Left renal cortex interstitium (tissue), 4 donors: ENCODE measurements at regions not wholly inside any gene's neighbourhood (a gene's known extent, or its start where the extent isn't known, plus 50 kb on each side); places are given as distances from the start of the nearest gene placed in this dataset.
"Not testable (repeated sequence)": the region's sequence is repeated elsewhere in the genome, so short reads cannot be mapped to it uniquely, and the experiment has no call there.

Source experiments
- DNase-seq, 4 donors: peaks; one replicate each; pipeline ENCODE4 v3.0.0-alpha.2; 2013; ENCODE audit warnings: low read depth in 4 of 4, low spot score in 2 of 4, missing footprints in 1 of 4

DNA sequence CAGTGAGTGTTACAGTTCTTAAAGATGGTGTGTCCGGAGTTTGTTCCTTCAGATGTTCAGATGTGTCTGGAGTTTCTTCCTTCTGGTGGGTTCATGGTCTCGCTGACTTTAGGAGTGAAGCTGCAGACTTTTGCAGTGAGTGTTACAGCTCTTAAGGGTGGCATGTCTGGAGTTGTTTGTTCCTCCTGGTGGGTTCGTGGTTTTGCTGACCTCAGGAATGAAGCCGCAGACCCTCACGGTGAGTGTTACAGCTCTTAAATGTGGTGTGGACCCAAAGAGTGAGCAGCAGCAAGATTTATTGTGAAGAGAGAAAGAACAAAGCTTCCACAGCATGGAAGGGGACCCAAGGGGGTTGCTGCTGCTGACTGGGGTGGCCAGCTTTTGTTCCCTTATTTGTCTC, 159.6 kb downstream of the POLR1F start:
- not testable (repeated sequence) for DNase-seq

DNA sequence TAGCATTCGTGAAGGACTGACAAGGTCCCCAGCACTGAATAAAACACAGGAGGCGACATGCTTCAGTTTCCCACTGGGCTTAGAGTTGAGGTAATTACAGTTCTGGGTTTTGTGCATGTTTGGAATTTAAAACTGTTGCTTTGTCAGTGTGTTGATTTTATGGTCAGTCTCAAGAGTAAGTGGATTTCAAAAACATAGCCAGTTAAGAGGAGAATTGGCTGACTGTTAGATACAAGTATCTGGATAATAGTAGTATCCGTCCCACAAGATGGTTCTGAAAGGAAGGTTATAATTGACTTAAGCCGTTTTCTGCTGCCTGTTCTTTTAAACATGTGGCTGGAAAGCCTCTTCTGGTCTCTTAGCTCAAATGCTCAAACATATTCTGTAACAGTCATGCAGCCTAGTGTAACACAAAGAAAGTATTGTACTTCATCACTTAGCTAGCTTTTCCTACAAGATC, 170.9 kb downstream of the POLR1F start:
- no peak for DNase-seq

DNA sequence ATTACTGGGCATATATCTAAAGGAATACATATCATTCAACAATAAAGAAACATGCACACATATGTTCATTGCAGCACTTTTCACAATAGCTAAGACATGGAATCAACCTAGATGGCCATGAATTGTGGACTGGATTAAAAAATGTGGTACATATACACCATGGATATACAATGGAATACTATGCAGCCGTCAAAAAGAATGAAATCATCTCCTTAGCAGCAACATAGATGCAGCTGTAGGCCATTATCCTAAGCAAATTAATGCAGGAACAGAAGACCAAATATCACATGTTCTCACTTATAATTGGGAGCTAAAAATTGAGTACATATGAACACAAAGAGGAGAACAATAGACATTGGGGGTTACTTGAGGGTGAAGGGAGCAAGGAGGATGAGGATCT, 175.6 kb downstream of the POLR1F start:
- no peak for DNase-seq

DNA sequence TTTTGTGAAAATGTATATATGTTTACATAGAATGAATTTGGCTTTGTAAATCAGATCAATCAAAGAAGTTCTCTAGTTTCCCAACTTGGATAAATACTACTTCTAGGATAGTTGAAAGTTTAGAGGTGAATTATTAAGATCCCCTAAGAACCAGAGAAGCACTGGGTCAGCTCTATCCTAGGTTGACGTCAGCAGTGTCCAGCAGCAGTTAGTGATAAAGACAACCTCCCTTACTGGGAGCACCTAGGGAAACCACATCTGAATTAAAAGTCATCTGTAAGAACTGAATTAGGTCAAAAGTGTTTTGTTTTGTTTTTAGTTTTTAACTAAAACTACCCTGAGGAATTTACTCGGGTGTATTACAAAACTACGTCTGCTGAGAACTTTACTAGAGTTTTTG, 178.0 kb downstream of the POLR1F start:
- DNase-seq = no peak

DNA sequence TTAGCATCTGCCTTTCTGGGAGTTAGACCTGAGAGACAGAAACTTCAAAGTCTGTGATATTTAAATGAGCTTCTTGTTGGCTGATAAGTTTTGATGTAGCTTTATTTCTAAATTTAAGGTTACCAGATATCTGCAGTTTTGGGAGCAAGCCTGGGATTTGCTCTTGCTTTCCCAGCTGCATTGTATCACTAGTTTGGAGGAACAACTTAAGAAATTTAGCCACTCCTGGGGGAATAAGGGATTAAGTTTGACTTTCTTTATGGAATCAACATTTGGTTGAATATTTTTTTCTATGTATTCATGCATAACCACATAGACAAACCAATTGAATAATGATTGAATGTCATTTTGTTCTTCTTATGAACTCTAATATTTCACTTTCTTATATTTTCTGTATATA, 178.6 kb downstream of the POLR1F start:
- DNase-seq = no peak

DNA sequence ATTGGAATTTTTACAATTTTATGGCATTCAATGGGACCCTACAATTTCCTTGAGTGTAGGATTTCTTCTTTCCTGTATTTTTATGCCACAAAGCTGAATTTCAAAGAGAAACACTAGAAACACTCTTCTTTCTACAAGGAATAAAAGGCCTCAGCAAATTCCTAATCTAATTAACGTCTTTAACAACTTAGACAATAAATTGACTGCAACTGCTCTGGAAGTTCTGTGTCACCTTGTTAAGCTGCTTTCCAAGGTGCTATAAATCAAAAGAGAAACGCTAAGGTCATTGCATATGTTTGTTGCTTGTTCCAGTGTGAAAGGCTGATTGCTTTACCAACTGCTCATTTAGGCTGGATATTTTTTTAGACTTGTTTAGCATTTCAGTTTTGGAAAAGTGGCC, 182.2 kb downstream of the POLR1F start:
- DNase-seq = no peak

DNA sequence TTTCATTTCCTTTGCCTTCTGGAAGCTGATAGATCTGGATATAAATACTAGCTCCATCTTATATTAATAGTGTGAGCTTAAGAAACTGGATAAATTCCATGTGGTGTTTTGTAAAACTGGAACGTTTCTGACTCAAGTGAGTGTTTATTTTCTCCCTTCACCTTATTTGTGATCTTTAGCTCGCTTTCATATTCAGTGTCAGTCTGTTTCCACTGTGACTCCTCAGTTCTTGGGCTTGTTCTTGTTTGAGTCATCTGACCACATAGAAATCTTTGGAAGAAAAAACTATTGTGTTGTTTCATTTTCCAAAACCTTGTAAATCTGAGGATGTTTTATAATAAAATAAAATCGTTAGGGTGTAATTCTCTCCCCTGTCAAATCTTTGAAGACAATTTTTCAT, 186.4 kb downstream of the POLR1F start:
- DNase-seq = no peak

DNA sequence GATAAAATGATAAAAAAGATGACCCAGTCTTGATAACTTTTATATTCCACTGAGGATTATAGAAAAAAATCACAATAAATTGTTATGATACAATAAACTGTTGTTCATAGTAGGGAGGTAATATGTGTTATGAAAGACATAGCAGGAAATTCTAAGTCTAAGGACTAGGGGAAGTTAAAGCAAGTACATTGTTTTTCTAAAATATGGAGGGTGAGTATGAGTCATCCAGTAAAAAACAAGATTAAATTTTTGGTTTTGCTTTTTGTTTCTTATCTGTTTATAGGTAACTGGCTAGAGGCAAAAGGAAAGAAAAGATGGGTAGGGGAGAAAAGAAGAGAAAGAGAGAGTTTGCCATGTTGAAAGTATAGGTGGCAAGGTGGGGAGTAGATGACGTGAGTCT, 188.4 kb downstream of the POLR1F start:
- DNase-seq = no peak

DNA sequence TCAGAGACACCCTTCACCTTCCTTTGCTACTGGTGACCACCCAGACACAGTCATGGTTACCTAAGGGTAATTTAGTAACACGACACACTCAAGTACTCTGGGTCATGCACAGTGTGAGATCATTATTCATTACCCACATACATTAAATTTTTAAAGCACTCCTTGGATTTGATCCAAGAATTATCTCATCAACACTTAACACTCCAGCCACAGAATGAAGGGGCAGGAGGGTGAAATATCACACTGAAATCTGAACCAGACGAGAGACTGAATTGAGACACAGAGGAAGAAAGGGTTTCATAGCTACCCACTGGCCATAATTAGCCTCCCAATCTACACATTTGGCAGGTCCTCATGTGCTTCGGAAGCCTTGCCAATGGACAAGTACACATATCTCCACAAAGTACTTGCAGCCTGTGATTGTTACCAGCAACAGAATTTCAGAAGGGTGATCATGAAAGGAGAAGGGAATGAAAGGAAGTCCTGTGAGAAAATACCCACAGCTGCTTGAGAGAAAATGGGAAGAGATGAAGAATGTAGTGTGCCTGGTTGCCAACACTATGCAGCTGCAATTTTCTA, 189.3 kb downstream of the POLR1F start:
- DNase-seq = no peak

DNA sequence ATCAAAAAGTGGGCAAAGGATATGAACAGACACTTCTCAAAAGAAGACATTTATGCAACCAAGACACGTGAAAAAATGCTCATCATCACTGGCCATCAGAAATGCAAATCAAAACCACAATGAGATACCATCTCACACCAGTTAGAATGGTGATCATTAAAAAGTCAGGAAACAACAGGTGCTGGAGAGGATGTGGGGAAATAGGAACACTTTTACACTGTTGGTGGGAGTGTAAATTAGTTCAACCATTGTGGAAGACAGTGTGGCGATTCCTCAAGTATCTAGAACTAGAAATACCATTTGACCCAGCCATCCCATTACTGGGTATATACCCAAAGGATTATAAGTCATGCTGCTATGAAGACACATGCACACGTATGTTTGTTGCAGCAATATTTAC, 191.3 kb downstream of the POLR1F start:
- DNase-seq = not testable (repeated sequence)

DNA sequence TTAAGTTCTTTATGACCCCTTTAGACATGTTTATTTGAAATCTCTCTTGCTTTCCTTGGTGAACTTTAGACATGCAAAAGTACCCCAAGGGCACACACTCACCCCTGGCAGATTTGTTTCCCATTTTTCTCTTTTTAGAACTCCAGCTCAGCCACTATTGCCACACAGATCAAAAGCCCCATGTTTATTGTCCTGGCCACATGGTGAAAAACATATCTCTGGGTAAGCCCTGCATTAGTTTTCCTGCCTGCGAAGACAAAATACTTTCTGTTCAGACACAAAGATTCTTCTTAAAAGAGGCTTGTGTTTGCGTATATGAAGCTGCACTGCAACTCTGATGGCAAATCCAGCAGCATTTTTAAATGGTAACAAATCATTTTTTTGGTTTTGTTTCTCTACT, 200.0 kb downstream of the POLR1F start:
- DNase-seq = no peak

DNA sequence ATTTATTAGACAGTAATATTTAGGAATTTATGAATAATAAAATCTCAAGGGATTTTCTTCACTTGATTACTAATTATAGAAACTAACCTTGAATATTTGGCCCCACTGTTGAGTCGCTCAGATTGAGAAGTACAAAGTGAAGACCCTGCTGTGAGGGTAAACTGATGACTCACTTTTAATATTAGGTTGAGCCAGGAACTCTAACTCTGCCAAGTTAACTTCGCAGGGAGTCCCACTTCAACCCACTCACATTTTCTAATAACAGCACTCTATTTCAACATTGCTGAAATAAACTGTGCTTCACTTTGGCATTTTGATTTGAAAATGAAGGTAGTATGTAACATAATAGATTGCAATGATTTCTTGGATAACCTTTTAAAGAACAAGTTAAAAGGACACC, 200.7 kb downstream of the POLR1F start:
- DNase-seq = no peak

DNA sequence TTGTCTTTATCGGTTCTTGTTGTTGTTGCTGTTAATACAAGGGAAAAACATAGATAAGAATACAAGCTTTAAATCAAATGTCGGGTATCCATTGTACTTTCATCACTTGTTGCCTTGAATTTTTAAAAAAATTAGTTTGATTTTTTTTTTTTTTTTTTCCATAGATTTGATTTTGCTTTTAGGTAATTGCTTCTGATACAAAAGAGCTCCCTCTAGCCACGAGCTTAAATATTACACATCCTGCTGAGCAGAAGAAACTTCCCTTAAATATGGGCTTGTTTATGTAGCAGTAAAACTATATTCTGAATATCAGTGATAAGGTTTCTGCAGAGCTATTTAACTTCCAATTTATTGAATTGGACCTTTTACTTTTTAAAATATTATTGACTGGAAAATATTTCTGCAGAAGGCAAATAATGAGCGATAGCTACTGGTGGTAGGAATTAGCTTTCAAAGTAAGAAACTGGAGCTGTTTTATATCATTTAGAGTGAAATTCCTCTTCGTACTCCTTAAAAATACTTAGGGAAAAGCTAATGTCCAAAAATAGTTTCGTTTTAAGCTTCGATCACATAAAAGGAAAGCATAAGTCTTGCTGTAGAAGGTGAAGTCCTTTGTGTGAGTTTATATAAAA, 216.9 kb downstream of the POLR1F start:
- peak in 1 of 4 donors; percentile 7 for DNase-seq

DNA sequence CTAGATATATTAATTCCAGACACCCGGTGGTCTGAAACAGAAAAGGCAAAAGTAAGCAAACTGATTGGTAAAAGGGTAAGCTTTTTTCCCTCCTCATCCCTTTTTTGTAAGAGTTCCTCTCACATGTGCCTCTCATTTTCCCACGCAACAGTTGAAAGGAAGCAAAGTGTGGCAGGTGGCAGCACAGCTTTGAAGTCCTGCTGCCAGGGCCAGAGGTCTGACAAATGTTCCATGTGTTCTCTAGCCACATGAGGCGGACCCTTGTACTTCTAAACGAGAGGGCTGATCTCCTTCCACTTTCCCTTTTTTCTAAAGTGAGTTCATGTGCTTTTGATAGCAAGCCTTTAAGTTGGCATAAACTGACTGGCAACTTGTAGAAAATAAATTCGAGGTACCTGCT, 217.5 kb downstream of the POLR1F start:
- no peak for DNase-seq

DNA sequence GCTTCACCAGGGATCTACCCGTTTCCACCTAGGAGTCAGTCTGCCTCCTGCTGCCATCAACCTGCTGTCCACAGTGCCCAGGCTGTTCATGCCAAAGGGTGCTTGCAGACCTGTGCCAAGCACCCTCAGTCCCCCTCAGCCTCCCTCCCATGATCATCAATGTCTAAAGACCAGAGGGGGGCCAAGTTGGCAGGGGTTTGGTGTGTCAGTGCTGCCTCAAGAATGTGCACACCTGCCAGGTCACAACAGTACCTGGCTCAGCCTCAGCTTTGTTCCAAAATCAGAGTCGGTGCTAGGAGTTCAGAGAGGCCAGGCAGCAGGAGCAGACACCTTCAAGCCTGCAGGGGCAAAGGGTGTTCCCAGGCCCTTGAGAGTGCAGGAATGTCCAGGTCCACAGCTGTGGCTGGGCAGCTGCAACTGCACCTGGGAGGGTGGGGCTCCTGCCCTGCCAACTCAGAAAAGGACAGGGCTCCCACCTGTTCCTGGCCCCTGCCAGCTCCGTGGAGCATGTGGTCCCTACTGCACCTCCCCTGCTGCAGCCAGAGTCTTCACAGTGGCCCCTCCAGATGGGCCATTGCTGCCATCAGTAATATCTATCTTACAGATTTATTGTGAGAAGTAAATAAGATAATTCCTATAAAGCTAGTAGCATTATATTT, 219.5 kb downstream of the POLR1F start:
- no peak for DNase-seq

DNA sequence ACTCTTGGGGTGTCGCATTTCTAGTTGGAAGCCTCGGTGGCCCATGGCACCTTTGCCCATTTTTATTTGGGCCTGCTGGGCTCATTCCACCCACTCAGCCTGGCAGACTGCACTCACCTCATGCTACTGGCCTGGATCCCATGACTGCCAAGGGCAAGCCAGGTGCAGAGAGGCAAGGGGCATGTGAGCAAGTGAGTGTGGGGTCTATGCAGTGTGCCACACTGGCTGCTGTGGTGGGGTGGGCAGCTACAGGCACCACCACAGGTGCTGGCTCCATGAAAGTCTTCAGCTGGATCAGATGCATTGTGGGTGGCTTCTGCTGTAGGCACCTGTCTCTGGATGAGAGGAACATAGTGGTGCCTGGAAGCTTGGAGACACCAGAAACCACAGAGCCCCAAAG, 220.8 kb downstream of the POLR1F start:
- no peak for DNase-seq

DNA sequence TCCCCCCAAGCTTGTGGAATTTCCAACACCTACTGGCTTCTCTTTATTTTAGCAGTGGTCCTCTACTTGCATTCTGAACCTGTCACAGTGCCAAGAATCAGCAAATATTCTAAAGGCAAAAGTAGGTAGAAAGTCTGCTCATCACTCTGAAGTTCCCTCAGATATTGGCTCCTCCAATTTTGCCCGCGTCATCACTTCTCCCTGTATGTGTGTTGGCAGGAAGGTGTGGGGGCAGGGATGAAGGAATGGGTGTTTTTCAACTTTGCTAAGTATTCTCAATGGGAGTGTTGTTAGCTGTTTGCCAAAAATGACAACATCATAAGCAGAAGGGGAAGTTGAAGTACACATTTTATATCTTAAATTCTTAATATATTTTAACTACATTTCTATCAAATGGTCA, 226.2 kb downstream of the POLR1F start:
- no peak for DNase-seq

DNA sequence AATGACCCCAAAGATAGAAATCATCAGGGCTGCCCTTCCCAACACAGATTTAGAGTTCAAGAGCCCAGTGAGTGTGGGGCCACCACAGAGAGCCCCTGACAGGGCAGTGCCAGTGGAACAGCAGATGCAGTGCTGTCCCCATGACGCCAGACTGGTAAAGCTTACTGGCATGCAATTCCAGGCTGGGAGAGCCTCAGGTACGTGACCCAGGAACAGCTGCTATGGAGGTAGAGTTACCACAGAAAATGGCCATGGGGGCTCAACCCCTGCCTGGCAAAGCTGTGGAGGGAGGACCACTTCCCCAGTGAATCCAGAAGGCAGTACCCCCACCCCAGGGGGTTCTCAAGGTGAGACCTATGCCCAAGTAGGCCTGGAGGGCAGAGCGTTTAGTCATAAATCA, 228.5 kb downstream of the POLR1F start:
- DNase-seq = no peak

DNA sequence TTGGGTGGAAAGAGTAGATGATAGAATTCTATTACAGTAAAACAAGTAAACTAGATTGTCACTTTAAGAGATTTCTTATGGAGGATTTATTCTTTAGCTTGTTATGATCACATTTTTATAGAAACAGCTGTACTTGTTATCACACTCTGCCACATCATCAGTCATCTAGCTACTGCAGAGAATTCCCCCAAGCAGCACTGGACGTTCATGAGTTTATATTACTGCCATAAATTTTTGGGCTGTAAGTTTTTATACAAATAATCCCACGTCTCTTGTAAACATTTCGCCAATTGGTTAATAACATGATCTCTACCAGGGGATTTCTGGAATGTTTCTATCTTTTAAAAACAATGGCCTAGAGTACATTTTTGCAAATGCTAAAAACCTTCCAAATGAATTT, 238.8 kb downstream of the POLR1F start:
- peak in 2 of 4 donors; percentile 4 to 7 for DNase-seq

DNA sequence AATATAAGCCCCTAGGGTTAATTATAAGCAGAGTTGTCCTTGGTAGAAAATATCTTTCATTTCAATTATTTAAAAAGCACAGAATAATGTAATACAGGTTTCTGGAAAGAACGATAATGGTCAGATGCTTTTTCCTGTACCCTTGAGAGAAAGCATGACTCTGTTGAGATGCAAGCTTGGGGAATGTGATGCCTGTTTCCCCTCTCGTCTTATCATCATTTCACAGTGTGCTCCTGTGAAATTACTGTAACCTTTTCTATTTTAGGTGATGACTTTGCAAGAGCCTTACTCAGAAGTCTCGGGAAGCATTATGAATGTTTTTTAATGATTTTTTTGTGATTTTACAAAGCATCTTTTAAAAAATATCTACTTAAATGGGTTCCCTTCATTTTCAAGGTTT, 243.0 kb downstream of the POLR1F start:
- no peak for DNase-seq

DNA sequence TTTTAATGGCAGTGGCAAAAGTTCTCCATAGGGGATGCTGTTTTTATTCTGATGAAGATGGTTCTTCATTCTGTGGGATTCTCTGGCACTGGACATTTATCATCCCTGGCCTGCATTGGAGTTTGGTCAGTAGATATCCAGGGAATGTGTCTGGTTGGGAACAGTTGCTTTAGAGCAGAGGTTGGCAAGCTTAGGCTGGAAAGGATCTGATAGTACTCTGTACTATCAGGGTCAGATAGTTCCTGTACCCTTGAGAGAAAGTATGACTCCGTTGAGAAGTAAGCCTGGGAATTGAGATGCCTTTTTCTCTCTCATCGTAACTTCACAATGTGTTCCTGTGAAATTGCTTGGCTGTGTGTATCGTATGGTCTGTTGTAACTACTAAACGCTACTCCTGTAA, 244.1 kb downstream of the POLR1F start:
- DNase-seq = no peak

DNA sequence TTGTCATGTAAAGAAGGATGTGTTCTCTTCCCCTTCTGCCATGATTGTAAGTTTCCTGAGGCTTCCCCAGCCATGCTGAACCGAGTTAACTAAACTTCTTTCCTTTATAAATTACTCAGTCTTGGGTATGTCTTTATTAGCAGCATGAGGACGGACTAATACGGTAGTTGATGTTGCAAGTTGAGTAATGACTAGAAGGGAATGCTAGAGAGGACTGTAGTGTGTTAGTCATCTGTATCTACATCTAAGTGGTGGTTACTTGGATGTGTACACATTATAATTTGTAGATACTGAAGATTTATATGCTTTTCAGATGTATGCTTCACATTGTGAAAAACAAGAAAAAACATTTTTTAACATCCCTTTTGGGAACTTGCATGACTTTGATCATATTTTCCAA, 244.6 kb downstream of the POLR1F start:
- no peak for DNase-seq
